Astrocyte (in vitro differentiated cells and primary cell): ENCODE measurements at regions not wholly inside any gene's neighbourhood (a gene's known extent, or its start where the extent isn't known, plus 50 kb on each side); places are given as distances from the start of the nearest gene placed in this dataset.

Experiments used
- DNase-seq: peaks from one replicate; pipeline ENCODE4 v3.0.0-alpha.2; 2010; ENCODE audit warnings: low read depth
- FAIRE-seq: peaks from 2 replicates; lab custom pipeline; 2011; peaks lifted over from hg19 to GRCh38; lab: Jason Lieb, UNC
- H2AFZ ChIP-seq: 2 replicates; pipeline ENCODE4 v1.6.0; 2012; ENCODE audit warnings: low read depth, low read length, inconsistent platforms
- H3K27ac ChIP-seq: 2 replicates; pipeline ENCODE4 v1.5.1; 2011; ENCODE audit warnings: low read depth, low read length, inconsistent platforms
- H3K27me3 ChIP-seq: 2 replicates; pipeline ENCODE4 v1.6.0; 2011; ENCODE audit warnings: low read length, inconsistent platforms; ENCODE audit not compliant: insufficient read depth
- H3K36me3 ChIP-seq: 2 replicates; pipeline ENCODE4 v1.5.1; 2011; ENCODE audit warnings: low read length, inconsistent platforms; ENCODE audit not compliant: insufficient read depth
- H3K4me1 ChIP-seq: 2 replicates; pipeline ENCODE4 v1.5.1; 2011; ENCODE audit warnings: low read length, inconsistent platforms; ENCODE audit not compliant: insufficient read depth
- H3K4me2 ChIP-seq: 2 replicates; pipeline ENCODE4 v1.6.0; 2012; ENCODE audit warnings: low read length, inconsistent platforms
- H3K4me3 ChIP-seq: 2 replicates; pipeline ENCODE4 v1.5.1; 2011; ENCODE audit warnings: low read depth, mild to moderate bottlenecking, low read length, inconsistent platforms; ENCODE audit not compliant: insufficient read depth
- H3K79me2 ChIP-seq: 2 replicates; pipeline ENCODE4 v1.6.0; 2012; ENCODE audit warnings: mild to moderate bottlenecking, low read length, inconsistent platforms; ENCODE audit not compliant: insufficient read depth
- H3K9ac ChIP-seq: 2 replicates; pipeline ENCODE4 v1.6.0; 2012; ENCODE audit warnings: mild to moderate bottlenecking, low read length, inconsistent platforms
- H3K9me3 ChIP-seq: 2 replicates; pipeline ENCODE4 v1.5.1; 2012; ENCODE audit warnings: low read depth, mild to moderate bottlenecking, low read length, inconsistent platforms; ENCODE audit not compliant: insufficient read depth
- H4K20me1 ChIP-seq: 2 replicates; pipeline ENCODE4 v1.6.0; 2012; ENCODE audit warnings: low read length, inconsistent platforms; ENCODE audit not compliant: insufficient read depth
- H3K27ac Mint-ChIP-seq: one replicate; pipeline ENCODE4 v1.8.0; 2021; ENCODE audit warnings: mild to moderate bottlenecking, mixed read lengths; ENCODE audit not compliant: unreplicated experiment
- H3K27me3 Mint-ChIP-seq: one replicate; pipeline ENCODE4 v1.8.0; 2021; ENCODE audit warnings: low read depth, mixed read lengths; ENCODE audit not compliant: unreplicated experiment
- H3K36me3 Mint-ChIP-seq: one replicate; pipeline ENCODE4 v1.8.0; 2021; ENCODE audit warnings: low read depth, mixed read lengths; ENCODE audit not compliant: unreplicated experiment
- H3K4me1 Mint-ChIP-seq: one replicate; pipeline ENCODE4 v1.8.0; 2021; ENCODE audit warnings: low read depth, mixed read lengths; ENCODE audit not compliant: unreplicated experiment
- H3K4me3 Mint-ChIP-seq: one replicate; pipeline ENCODE4 v1.8.0; 2021; ENCODE audit warnings: mild to moderate bottlenecking, moderate library complexity, mixed read lengths; ENCODE audit not compliant: unreplicated experiment
- H3K9me3 Mint-ChIP-seq: one replicate; pipeline ENCODE4 v1.8.0; 2021; ENCODE audit warnings: mild to moderate bottlenecking, mixed read lengths; ENCODE audit not compliant: unreplicated experiment
- CTCF ChIP-seq: IDR thresholded peaks from 2 replicates; pipeline ENCODE4 v1.5.1; 2011; ENCODE audit warnings: low read depth, mild to moderate bottlenecking, inconsistent platforms, low read length, moderate library complexity; ENCODE audit not compliant: insufficient read depth
- EZH2 ChIP-seq: IDR thresholded peaks from 2 replicates; pipeline ENCODE4 v1.6.1; 2012; ENCODE audit warnings: mild to moderate bottlenecking, low read length, inconsistent platforms; ENCODE audit not compliant: insufficient read depth

GRCh38 chr5:164336906-164337305 is 831.5 kb downstream of the MAT2B start:
- Histone ChIP-seq H3K4me3 (no peak overlapping the region), H2AFZ (no peak overlapping the region), H3K79me2 (no peaks in the 10 kb centered on the region), H3K27me3 (no peaks in the 10 kb centered on the region), H3K36me3 (no peaks in the 10 kb centered on the region), H3K9ac (no peak overlapping the region), H3K4me1 (peaks cover 13% of the 10 kb centered on the region), H4K20me1 (no peaks in the 10 kb centered on the region), H3K27ac (peak overlapping the region; percentile 75), H3K9me3 (no peaks in the 10 kb centered on the region), H3K4me2 (peak overlapping the region; percentile 62)
- H3K9me3 Mint-ChIP-seq, result no peaks in the 10 kb centered on the region
- no peak overlapping the region for H3K4me3 Mint-ChIP-seq
- DNase-seq, result peak; percentile 94
- peaks cover 19% of the 10 kb centered on the region for H3K4me1 Mint-ChIP-seq
- H3K27ac Mint-ChIP-seq, result no peak overlapping the region
- H3K27me3 Mint-ChIP-seq, result no peaks in the 10 kb centered on the region
- TF ChIP-seq EZH2, result no peak
- no peak for TF ChIP-seq CTCF
- no peak for FAIRE-seq
- no peaks in the 10 kb centered on the region for H3K36me3 Mint-ChIP-seq

GRCh38 chr5:164341056-164341619 is 835.7 kb downstream of the MAT2B start:
- Mint-ChIP-seq H3K27ac (no peak overlapping the region), H3K36me3 (no peaks in the 10 kb centered on the region), H3K9me3 (no peaks in the 10 kb centered on the region), H3K4me1 (peaks cover 12% of the 10 kb centered on the region), H3K27me3 (no peaks in the 10 kb centered on the region), H3K4me3 (no peak overlapping the region)
- no peak overlapping the region for H2AFZ ChIP-seq
- H3K4me3 ChIP-seq, result no peak overlapping the region
- no peak overlapping the region for H3K9ac ChIP-seq
- peaks cover 14% of the 10 kb centered on the region for H3K4me1 ChIP-seq
- H3K9me3 ChIP-seq, result no peaks in the 10 kb centered on the region
- no peak overlapping the region for H3K4me2 ChIP-seq
- DNase-seq (peak; percentile 26), FAIRE-seq (no peak)
- H3K79me2 ChIP-seq, result no peaks in the 10 kb centered on the region
- TF ChIP-seq EZH2, result no peak
- no peaks in the 10 kb centered on the region for H3K36me3 ChIP-seq
- no peaks in the 10 kb centered on the region for H3K27me3 ChIP-seq
- no peak overlapping the region for H3K27ac ChIP-seq
- no peaks in the 10 kb centered on the region for H4K20me1 ChIP-seq

GRCh38 chr5:164345173-164345849 is 839.9 kb downstream of the MAT2B start:
- Histone ChIP-seq H3K27me3 (no peaks in the 10 kb centered on the region), H3K79me2 (no peaks in the 10 kb centered on the region), H3K9ac (no peak overlapping the region), H3K4me3 (no peak overlapping the region), H3K9me3 (no peaks in the 10 kb centered on the region), H2AFZ (no peak overlapping the region), H3K4me2 (peak overlapping the region; percentile 29), H3K27ac (no peak overlapping the region), H3K4me1 (peaks cover 3% of the 10 kb centered on the region), H3K36me3 (no peaks in the 10 kb centered on the region), H4K20me1 (no peaks in the 10 kb centered on the region)
- H3K9me3 Mint-ChIP-seq, result peaks cover 3% of the 10 kb centered on the region
- DNase-seq (peak; percentile 78), FAIRE-seq (no peak)
- no peak overlapping the region for H3K4me3 Mint-ChIP-seq
- TF ChIP-seq CTCF, result no peak
- no peak for TF ChIP-seq EZH2
- H3K4me1 Mint-ChIP-seq, result peaks cover 6% of the 10 kb centered on the region
- H3K36me3 Mint-ChIP-seq, result no peaks in the 10 kb centered on the region
- no peaks in the 10 kb centered on the region for H3K27me3 Mint-ChIP-seq
- no peak overlapping the region for H3K27ac Mint-ChIP-seq
